Activated naive CD8-positive, alpha-beta T cell treated with anti-CD3 and anti-CD28 coated beads, Interleukin-2, amount 10 ng/mL, durations not matched to agents 7 days and 5 days (primary cell): ENCODE measurements at regions not wholly inside any gene's neighbourhood (a gene's known extent, or its start where the extent isn't known, plus 50 kb on each side); places are given as distances from the start of the nearest gene placed in this dataset.

ENCODE experiments used
- ATAC-seq: fragments of 150-1000 bp; cut with Tn5 transposase; one replicate; pipeline ENCODE4 v1.10.0; 2021; ENCODE audit warnings: low read depth, moderate library complexity
- POLR2A ChIA-PET: fragments of 350-600 bp; sonication (Branson Sonifier 250); formaldehyde crosslinking; loops from one replicate; lab custom pipeline; 2021; ENCODE audit warnings: antibody characterized with exemption; lab: Charles Lee
- DNase-seq: peaks from one replicate; pipeline ENCODE4 v3.0.0; 2021
- H3K27ac Mint-ChIP-seq: one replicate; pipeline ENCODE4 v1.8.0; 2022; ENCODE audit warnings: mild to moderate bottlenecking, mixed read lengths
- H3K27me3 Mint-ChIP-seq: one replicate; pipeline ENCODE4 v1.8.0; 2022; ENCODE audit warnings: mild to moderate bottlenecking, moderate library complexity, mixed read lengths
- H3K36me3 Mint-ChIP-seq: one replicate; pipeline ENCODE4 v1.8.0; 2021; ENCODE audit warnings: mild to moderate bottlenecking, mixed read lengths
- H3K4me1 Mint-ChIP-seq: one replicate; pipeline ENCODE4 v1.8.0; 2021; ENCODE audit warnings: mixed read lengths
- H3K4me3 Mint-ChIP-seq: one replicate; pipeline ENCODE4 v1.8.0; 2022; ENCODE audit warnings: mild to moderate bottlenecking, moderate library complexity, mixed read lengths
- H3K9me3 Mint-ChIP-seq: one replicate; pipeline ENCODE4 v1.8.0; 2021; ENCODE audit warnings: mixed read lengths

DNA sequence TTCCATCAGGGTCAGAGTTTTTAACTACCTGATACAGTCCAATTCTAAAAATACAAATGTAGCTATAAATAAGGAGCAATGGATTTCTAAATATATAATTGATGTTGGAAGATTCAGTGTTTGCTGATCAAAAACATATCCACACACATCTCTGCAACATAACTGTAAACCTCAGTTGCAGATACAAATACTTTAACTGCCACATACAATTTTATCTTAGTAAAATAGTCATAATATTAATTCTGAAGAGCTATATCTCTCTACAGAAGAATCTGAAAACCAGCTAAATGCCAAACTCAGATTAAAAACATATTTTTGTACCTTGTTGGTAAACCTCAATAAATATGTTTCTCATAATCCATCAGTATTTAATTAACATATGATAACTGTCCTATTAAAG is 674.3 kb upstream of the INTU start:
- Mint-ChIP-seq H3K36me3 (no peaks in the 10 kb centered on the region), H3K4me1 (no peaks in the 10 kb centered on the region), H3K27me3 (no peaks in the 10 kb centered on the region), H3K4me3 (no peak overlapping the region), H3K9me3 (no peaks in the 10 kb centered on the region), H3K27ac (no peak overlapping the region)
- no peak for DNase-seq
- POLR2A ChIA-PET = no interaction called here
- ATAC-seq = no peak

DNA sequence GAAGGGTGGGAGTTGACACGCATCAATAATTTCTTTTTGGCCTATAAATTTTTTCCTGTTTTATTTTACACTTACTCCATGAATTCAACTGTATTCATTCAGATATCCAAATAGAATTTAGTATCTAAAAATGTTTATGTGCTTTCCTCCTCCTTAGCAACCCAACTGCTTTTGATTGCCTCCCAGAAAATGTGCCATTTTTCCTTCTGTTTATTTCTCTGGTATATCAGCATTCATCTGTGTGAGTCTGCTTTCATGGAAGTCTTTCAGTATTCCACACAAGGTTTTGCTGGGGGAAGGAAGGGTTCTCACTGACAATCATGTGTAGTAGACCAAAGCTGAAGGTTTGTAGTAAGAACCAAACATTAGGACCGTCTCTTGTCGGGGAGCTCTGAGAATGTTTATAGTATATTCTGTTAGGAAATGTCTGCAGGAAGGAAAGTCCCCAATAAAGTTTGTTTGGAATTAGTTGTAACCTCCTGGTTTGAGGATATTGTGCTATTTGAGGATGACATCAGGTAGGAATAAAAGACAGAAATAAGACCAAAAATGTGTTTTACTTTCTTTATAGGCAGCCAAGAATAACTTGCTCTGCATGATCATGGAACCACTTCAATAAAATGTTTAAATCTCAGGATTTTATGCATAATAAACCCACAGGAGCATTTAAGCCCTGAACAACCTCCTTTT is 673.6 kb upstream of the INTU start:
- no peaks in the 10 kb centered on the region for H3K4me1 Mint-ChIP-seq
- no peak for DNase-seq
- POLR2A ChIA-PET = no interaction called here
- ATAC-seq = no peak
- H3K27me3 Mint-ChIP-seq = no peaks in the 10 kb centered on the region
- H3K4me3 Mint-ChIP-seq = no peak overlapping the region
- no peak overlapping the region for H3K27ac Mint-ChIP-seq
- H3K9me3 Mint-ChIP-seq = no peaks in the 10 kb centered on the region
- H3K36me3 Mint-ChIP-seq = no peaks in the 10 kb centered on the region

DNA sequence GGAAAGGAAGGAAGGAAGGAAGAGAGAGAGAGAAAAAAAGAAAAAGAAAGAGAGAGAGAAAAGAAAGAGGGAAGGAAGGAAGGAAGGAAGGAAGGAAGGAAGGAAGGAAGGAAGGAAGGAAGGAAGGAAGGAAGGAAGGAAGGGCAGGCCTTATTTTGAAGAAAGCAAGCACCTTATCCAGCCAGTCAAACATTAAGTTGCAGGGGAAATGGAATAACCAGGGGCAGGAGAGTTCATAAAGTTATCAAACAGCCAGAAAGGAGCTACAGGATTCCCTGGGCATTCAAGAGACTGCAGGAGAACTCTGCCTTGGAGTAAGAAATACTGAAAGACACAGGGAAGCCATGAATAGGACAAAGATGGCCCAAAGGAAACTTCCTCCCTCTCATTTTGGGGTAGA is 672.0 kb upstream of the INTU start:
- POLR2A ChIA-PET = no interaction called here
- H3K36me3 Mint-ChIP-seq = no peaks in the 10 kb centered on the region
- H3K4me1 Mint-ChIP-seq = no peaks in the 10 kb centered on the region
- no peak for ATAC-seq
- no peak for DNase-seq
- H3K9me3 Mint-ChIP-seq = no peaks in the 10 kb centered on the region
- H3K27ac Mint-ChIP-seq = no peak overlapping the region
- no peaks in the 10 kb centered on the region for H3K27me3 Mint-ChIP-seq
- no peak overlapping the region for H3K4me3 Mint-ChIP-seq

DNA sequence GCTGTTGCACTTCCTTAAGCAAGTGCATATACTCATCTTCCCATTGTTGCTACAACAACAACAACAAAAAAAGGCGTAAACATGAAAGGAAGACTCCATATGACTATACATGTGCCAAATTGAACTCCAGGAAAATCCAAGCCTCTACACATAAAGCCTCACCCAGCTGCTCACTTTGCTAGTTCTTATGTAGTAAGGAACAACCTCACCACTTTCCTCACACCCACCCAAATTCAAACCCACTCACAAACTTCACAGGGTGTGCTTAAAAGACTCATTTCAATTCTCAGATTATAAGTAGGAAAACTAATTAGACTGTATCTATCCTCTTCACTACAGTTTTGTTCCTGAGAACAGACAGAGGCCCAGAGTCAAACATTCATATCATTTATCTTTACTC is 671.1 kb upstream of the INTU start:
- POLR2A ChIA-PET = no interaction called here
- ATAC-seq (no peak), DNase-seq (no peak)
- Mint-ChIP-seq H3K4me3 (no peak overlapping the region), H3K4me1 (no peaks in the 10 kb centered on the region), H3K27ac (no peak overlapping the region), H3K27me3 (no peaks in the 10 kb centered on the region), H3K9me3 (no peaks in the 10 kb centered on the region), H3K36me3 (no peaks in the 10 kb centered on the region)

DNA sequence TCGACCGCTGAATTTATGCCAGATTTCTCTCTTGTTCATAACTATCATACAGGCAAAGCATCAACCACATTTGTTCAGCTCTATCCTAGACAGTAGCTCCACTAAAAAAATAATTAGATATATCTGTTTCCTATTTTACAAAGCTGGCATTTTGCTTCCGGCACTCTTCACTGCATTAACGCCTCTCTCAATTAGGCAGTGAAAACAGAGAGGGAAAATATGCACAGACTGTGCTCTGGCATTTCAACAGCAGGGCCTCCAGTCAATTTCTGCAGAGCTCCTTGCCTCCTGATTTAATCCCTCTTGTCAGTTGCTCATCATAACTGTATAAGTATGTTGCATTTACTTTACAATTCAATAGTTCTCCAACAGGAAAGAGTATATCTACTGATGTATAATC is 666.9 kb upstream of the INTU start:
- no peak for DNase-seq
- Mint-ChIP-seq H3K27me3 (no peaks in the 10 kb centered on the region), H3K4me1 (no peaks in the 10 kb centered on the region), H3K4me3 (no peak overlapping the region), H3K27ac (no peak overlapping the region), H3K36me3 (no peaks in the 10 kb centered on the region), H3K9me3 (no peaks in the 10 kb centered on the region)
- POLR2A ChIA-PET = no interaction called here
- no peak for ATAC-seq

DNA sequence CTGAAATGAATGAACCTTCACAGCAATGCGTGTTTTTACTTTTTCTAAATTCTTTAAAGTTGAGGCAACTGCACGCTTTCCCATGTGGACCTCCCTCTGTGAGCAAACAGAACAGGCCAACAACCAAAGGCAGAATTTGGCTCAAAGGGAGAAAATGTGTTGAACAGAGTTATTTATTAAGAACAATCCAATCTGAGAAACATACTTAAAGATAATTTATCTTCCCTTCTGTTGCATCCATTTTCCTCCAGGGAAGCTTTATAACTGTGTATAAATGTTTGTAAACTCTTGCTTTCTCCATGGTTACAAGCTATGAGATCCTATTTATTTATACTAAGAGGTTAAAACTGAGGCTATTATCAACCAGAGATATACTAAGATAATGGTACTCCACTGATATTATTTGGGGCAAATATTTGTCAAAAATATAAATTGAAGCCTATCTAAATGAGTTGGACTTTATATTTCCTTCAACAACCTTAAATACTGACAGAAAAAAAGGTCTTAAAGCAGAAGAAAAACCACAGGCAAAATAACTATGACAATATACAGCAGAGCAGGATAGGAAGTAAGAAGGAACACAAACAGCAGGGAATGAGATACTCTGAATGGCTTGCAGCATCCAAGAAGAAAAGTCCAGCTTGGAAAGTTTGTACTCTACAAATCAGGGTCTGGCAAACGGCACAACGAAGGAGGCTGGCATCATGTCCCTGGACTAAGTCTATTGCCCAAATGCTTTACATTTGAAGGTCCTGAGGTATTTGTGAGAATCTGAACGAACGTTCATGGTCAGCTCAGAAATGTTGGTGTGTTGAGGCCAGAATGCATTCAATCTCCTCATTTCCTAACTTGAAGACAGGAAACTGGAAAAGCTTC is 663.2 kb upstream of the INTU start:
- Mint-ChIP-seq H3K9me3 (peaks cover 1% of the 10 kb centered on the region), H3K4me1 (no peaks in the 10 kb centered on the region), H3K27ac (no peak overlapping the region), H3K27me3 (no peaks in the 10 kb centered on the region), H3K4me3 (no peak overlapping the region), H3K36me3 (no peaks in the 10 kb centered on the region)
- POLR2A ChIA-PET = no interaction called here
- DNase-seq (no peak), ATAC-seq (no peak)

DNA sequence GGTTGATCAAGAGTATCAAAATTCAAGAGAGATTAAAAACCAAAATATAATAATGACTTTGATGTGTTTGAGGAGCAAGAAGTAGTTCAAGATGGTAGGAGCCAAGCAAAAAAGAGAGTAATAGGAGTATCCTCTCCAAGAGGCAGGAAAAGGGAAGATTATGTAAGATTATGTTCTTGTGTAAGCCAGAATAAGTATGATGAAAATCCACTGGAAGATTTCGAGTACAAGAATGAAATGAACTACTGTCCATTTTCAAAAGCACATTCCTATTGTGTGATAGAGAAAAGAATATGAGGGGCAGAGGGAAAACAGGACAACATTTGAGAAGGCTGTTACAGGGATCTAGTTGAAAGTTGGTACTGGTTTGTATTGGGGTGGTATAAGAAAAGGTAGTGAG is 659.6 kb upstream of the INTU start:
- POLR2A ChIA-PET = no interaction called here

DNA sequence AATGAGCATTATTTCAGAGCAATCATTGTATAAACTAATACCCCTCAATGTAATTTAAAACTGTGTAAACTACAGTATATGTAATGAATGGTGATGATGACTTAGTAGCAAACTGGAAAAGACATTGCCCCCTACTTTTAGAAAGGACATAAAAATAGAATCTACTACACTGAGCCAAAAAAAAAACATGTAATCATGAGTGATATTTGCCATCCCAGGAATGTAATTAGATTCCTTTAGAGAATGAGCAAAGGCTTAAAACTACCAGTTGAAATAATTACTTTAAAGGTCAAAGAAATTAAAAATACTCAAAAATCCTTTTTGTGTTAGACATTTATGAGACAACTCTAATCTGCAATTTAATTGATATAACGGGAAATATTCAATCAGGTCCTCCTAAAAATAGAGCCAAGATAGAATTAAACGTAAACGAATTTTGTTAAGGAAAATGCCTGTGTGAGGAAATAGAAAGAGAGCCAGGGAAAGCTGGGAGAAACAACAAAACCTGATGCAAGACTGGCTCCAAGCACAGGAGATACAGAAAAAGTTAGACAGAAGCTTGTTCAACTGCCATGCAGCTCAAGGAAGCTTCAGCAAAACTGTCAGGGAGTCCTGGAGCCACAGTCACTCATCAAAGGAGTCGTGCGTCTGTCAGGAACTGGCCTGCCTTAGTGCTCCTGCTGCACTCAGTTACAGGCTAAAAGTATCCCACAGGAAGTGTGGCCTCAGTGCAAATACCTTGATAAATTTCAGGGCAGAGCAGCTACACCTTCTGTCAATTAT is 655.7 kb upstream of the INTU start:
- no peaks in the 10 kb centered on the region for H3K27me3 Mint-ChIP-seq
- no peaks in the 10 kb centered on the region for H3K4me1 Mint-ChIP-seq
- H3K36me3 Mint-ChIP-seq = no peaks in the 10 kb centered on the region
- POLR2A ChIA-PET = no interaction called here
- peaks cover 1% of the 10 kb centered on the region for H3K9me3 Mint-ChIP-seq
- no peak for DNase-seq
- no peak overlapping the region for H3K27ac Mint-ChIP-seq
- no peak for ATAC-seq
- no peak overlapping the region for H3K4me3 Mint-ChIP-seq

More for the DNA sequence above, 659.6 kb upstream of the INTU start:
- DNase-seq (no peak), ATAC-seq (no peak)
- H3K27ac Mint-ChIP-seq = no peak overlapping the region
- no peaks in the 10 kb centered on the region for H3K36me3 Mint-ChIP-seq
- H3K27me3 Mint-ChIP-seq = no peaks in the 10 kb centered on the region
- no peak overlapping the region for H3K4me3 Mint-ChIP-seq
- H3K4me1 Mint-ChIP-seq = no peaks in the 10 kb centered on the region
- H3K9me3 Mint-ChIP-seq = peaks cover 1% of the 10 kb centered on the region

DNA sequence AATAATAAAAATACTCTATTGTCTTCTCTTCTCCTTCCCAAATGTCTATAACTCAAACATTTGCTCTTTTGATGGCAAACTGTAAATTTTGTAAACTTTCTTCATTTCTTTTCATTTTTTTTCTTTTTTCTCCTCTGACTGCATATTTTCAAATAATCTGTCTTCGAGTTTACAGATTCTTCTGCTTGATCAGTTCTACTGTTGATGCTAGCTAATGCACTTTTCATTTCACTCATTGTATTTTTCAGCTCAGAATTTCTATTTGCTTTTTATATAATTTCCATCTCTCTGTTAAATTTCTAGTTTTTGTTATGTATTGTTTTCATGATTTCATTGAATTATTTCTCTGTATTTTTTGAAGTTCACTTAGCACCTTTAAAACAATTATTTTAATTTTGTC is 646.8 kb upstream of the INTU start:
- no peaks in the 10 kb centered on the region for H3K9me3 Mint-ChIP-seq
- H3K4me3 Mint-ChIP-seq = no peak overlapping the region
- H3K4me1 Mint-ChIP-seq = no peaks in the 10 kb centered on the region
- no peak for ATAC-seq
- POLR2A ChIA-PET = no interaction called here
- no peak overlapping the region for H3K27ac Mint-ChIP-seq
- H3K27me3 Mint-ChIP-seq = no peaks in the 10 kb centered on the region
- DNase-seq = no peak
- no peaks in the 10 kb centered on the region for H3K36me3 Mint-ChIP-seq

DNA sequence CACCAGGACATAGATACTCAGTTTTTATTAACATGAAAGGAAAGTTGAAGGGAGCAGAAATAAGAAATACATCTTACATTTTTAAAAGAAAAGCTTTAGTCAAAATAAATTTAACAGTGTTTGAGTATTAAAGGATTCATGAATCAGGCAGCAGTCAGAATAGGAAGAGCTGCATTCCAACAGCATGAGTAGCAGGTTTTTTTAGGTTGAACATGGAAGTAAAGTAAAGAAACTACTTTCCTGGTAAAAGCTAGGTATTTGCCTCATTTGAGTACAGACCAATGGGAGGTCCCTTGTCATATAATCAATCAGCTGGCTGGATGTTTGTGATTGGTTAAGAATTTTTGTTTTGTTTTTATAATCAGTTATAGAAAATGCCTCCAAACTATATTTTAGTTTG is 645.9 kb upstream of the INTU start:
- no peak for DNase-seq
- Mint-ChIP-seq H3K36me3 (no peaks in the 10 kb centered on the region), H3K27ac (no peak overlapping the region), H3K4me1 (no peaks in the 10 kb centered on the region), H3K4me3 (no peak overlapping the region), H3K27me3 (no peaks in the 10 kb centered on the region), H3K9me3 (no peaks in the 10 kb centered on the region)
- POLR2A ChIA-PET = no interaction called here
- no peak for ATAC-seq

DNA sequence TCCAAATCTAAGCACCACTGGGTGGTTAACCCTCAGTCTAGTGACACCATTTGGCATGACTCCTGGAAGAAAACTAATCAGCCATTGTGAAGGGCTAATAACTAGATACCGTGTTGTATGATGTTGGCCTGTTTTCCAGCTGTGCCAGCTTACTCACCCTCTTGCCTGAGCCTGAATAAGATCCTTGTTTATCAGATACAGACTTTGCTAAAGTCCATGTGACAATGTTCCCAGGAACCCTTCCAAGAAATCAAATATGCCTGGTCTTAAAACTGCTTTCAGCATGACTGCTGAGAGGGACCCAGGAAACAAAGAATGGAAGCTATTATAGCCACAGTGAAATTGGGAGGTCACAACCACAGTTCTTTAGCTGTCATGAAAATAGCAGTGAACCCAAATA is 640.8 kb upstream of the INTU start:
- Mint-ChIP-seq H3K27me3 (no peaks in the 10 kb centered on the region), H3K4me1 (no peaks in the 10 kb centered on the region), H3K27ac (no peak overlapping the region), H3K4me3 (no peak overlapping the region), H3K9me3 (no peaks in the 10 kb centered on the region), H3K36me3 (no peaks in the 10 kb centered on the region)
- ATAC-seq (no peak), DNase-seq (no peak)
- POLR2A ChIA-PET = no interaction called here

DNA sequence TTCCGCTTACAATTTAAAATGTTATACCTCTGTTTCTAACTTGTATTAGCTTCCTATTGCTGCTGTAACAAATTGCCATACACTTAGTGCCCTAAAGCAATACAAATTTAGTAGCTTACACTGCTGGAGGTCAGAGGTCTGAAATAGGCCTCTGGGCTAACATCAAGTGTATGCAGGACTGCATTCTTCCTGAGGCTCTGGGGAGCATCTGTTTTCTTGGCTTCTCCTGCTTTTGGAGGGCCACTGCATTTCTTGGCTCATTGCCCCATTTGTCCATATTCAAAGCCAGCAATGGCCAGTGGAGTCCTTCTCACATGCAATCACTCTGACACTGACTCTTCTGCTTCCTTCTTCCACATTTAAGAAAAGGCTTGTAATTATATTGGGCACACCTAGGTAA is 639.8 kb upstream of the INTU start:
- Mint-ChIP-seq H3K4me3 (no peak overlapping the region), H3K4me1 (no peaks in the 10 kb centered on the region), H3K9me3 (no peaks in the 10 kb centered on the region), H3K36me3 (no peaks in the 10 kb centered on the region), H3K27ac (no peak overlapping the region), H3K27me3 (no peaks in the 10 kb centered on the region)
- DNase-seq (no peak), ATAC-seq (no peak)
- POLR2A ChIA-PET = no interaction called here

DNA sequence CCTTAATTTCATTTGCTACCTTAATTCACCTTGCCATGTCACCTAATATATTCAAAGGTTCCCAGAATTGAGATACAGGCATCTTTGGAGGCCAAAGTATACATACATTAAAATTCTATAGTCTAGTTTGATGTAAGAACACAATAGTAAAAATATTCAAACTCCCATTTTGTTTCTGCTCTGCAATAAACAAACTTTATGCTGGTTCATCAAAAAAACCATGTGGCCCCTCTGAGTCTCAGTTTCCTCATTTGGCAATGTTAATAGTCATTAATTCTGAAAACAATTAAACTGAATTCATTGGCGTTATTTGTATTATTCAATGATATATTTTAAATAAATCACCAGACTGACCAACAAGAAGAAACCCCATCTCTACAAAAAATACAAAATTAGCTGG is 639.4 kb upstream of the INTU start:
- Mint-ChIP-seq H3K27ac (no peak overlapping the region), H3K27me3 (no peaks in the 10 kb centered on the region), H3K36me3 (no peaks in the 10 kb centered on the region), H3K9me3 (no peaks in the 10 kb centered on the region), H3K4me1 (no peaks in the 10 kb centered on the region), H3K4me3 (no peak overlapping the region)
- POLR2A ChIA-PET = no interaction called here
- DNase-seq = no peak
- ATAC-seq = no peak

DNA sequence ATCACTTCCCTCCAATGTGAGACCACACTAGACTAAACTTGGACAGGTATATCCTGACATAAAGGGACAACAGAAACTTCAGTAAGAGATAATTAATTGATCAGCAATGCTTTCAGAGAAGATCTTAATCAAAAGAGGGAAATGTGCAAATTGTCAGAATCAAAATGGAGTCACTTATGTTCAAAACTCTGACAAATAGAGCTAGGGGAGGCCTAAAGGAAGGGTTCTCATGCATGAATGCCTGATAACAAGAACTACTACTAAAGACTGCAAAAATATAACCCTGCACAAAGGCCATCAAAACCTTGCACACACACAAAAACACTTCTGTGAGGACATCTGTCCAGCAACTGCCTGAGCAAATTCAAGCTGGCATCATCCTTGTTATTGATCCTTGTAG is 637.5 kb upstream of the INTU start:
- H3K4me1 Mint-ChIP-seq = no peaks in the 10 kb centered on the region
- peaks cover 3% of the 10 kb centered on the region for H3K9me3 Mint-ChIP-seq
- DNase-seq = no peak
- H3K36me3 Mint-ChIP-seq = no peaks in the 10 kb centered on the region
- no peaks in the 10 kb centered on the region for H3K27me3 Mint-ChIP-seq
- no peak for ATAC-seq
- POLR2A ChIA-PET = no interaction called here
- H3K4me3 Mint-ChIP-seq = no peak overlapping the region
- no peak overlapping the region for H3K27ac Mint-ChIP-seq
